COLO829 (cell line): ENCODE measurements at regions not wholly inside any gene's neighbourhood (a gene's known extent, or its start where the extent isn't known, plus 50 kb on each side); places are given as distances from the start of the nearest gene placed in this dataset.

Experiments
- DNase-seq: peaks from one replicate; pipeline ENCODE4 v3.0.0; 2012; ENCODE audit warnings: low spot score

DNA sequence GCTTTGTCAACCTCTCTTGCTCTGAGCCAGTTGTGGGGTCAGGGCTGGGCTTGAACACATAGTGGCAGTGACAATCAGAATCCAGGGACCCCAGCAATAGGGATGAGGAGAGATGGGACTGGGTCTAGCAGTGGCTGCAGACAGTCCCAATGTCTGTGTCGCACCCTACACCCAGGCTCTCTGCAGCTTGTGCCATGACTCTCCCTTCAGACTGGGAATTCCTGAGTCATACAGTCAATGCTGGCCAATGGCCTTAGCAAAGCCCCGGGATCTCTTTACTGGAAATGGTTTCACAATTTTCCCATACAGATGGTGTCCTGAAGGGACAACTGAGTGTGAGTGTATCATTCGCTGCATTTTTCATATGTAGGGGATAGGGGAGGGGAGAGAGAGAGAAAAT is 74.2 kb upstream of the CELF4 start:
- no peak for DNase-seq

DNA sequence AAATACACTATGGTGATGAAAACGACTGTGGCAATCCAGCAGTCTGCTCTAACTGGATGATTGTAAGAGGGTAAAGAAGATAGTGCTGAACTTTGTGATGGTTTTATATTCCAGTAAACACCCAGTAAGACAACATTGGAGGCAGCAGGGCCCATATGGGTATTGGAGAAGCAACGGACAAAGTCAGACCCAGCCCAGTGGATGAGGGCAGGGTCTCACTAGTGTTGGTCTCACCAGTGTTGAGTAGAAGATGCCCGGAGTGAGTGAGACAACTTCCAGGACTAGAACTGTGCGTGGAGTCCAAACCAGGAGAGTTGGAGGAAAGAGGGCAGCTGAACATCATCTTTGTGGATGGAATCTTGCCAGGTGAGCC is 71.9 kb upstream of the CELF4 start:
- no peak for DNase-seq

DNA sequence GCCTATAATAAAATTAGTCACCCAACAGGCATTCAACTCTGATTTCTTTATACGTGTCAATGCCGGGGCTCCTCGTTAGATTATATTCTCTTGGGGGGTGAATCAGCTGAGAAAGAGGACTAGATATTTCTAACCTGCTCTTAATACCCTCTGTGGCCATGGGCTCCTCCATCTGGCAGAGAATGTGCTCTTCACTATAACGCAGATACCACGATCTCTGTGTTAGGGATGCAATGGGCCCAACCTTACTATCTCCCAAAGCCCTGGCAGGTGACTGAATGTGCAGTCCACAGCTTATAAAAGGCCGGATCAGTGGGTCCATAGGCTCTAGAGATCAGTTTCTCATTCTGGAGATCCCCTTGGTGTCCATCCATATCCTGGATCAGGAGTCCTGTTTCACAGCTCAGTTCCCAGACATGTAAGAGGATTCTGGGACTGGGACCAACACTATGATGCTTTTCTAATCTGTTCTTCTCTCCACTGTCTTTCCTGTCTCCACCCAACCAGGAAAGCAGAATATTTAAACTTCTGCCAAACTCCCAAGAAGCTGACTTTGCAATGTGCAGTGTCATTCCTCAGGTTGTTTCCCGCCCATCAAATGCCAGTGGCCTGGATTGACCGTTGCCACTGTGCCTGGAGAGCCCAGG is 71.4 kb upstream of the CELF4 start:
- DNase-seq, result no peak

DNA sequence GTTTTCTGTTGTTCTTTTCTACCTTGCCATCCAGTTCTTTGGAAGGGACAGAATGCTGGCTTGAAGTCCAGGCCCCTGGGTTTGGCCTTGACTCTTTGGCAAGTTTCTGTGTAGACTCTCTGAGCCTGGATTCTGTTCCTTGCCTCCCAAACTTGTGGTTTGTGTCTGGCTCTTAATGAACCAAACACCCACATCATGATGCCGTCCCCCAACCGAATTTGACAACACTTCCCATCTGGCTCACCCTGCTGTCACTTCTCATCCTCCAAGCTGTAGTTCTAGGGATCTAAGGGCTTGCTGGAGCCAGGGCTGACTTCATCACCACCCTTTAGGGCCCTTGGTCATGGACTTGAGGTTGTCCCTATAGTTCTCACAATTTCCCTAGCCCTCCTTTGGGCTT is 68.9 kb upstream of the CELF4 start:
- no peak for DNase-seq

DNA sequence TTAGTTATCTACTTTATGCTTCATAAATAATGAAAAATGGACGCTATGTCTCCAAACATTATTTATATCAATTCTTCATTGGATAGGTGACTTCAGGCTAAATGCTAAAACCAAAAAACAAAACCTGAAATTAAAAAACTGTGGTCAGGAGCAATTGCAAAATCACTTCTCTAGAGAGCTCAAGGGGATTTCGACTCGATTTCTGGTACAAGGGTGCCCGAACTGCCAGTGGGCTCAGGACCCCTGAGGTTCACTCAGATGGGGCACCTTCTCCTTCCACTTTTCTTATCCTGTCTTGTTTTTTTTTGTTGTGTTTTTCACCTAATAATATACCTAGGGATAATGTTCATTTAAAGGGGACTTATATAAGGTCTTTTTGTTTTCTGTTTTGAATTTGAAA is 65.8 kb upstream of the CELF4 start:
- no peak for DNase-seq

DNA sequence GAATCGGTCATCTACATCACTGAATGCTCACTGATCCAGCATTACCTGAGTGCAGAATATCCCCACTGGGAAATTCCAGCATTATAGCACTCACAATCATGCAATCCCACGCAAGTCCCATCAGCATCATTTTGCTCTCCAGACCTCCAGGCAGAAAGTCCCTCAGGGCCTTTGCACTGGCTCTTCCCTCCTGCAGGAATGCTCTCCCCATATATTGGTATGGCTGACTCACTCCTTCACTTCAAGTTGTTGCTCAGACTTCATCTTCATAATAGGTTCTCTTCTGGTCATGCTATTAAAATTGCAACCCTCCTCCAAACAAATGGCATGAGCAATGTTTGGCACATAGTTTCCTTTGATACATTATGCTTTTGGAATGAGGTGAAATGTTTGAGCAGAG is 64.7 kb upstream of the CELF4 start:
- DNase-seq, result no peak

DNA sequence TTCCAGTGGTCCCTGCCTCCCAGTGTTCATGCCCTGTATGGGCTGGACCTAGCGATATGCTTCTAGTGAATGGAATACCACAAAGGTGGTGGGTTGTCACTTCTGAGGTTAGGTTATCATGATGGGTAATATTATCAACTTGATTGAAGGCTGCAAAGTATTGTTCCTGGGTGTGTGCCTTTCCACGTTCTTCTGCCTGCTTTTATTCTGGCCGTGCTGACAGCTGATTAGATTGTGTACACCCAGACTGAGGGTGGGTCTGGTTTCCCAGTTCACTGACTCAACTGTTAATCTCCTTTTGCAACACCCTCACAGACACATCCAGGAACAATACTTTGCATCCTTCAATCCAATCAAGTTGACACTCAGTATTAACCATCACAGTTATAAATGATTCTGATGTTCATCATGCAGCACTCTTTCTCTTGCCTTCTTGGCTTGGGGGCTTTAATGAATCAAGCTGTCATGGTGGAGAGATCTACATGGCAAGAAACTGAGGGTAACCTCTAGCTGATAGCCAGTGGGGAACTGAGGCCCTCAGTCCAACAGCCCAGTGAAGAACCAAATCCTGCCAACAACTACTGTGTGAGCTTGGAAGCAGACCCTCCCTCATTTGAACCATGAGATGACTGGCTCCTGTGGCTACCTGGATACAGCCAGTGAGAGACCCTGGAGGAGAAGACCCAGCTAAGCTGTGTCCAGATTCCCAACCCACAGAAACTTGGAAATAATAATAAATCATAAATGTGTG is 63.0 kb upstream of the CELF4 start:
- no peak for DNase-seq

DNA sequence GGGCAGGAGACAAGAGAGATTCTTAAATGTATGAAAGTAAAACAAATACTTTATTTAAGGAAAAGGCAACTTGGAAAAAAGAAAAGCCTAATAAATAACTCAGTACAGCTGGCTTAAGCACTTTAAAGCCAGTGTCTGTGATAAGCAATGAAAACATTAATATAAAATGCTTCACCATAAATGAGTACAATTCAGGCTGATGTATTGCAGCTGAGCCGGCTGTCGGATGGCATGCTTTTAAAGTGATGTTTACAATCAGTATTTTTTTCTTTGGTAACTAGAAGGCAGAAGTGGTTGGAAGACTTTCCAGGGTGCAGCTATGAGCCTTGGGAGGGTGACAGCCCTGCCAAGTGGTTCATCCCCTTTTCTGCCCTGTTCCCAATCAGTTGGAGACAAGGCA is 58.7 kb upstream of the CELF4 start:
- DNase-seq, result no peak

DNA sequence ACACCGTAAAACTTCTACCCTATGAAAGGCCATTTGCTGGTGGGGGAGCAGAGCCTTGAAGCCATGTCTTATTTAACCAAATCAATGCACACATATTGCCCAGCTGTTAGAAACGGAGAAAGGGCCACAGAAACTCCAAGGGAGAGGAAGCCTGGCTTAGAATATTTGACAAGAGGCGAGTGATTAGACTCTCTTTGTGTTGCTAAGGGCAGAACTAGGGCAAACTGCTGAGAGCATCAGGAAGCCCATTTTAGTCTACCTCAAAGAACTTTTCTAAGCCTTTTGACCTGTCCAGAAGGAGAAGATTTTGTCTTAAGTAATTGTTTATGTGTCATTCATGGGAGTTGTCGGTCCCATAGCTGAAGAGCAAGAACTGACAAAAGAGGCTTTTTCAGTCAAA is 54.4 kb upstream of the CELF4 start:
- DNase-seq, result no peak

DNA sequence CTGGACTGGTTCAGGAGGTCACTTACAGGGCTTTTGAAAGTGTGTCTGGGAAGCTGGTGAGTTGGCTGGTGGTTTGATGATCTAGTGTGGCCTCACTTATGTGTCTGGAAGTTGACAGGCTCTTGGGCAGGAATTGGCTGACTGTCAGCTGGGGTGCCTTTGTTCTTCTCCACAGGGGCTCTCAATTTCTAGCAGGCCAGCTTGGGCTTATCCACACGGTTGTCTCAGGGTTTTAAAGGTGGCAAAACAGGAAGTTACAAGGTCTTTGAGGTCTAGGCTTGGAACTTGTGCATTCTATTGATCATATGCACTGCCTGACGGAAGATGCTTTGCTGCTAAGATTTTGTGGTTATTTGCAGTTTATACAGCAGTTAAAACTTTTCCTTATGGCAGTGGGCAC is 52.0 kb upstream of the CELF4 start:
- no peak for DNase-seq
